D721Med (cell line): ENCODE measurements at regions not wholly inside any gene's neighbourhood (a gene's known extent, or its start where the extent isn't known, plus 50 kb on each side); places are given as distances from the start of the nearest gene placed in this dataset.

Experiments used
- DNase-seq: peaks from one replicate; pipeline ENCODE4 v3.0.0; 2011; ENCODE audit warnings: low spot score; ENCODE audit not compliant: insufficient read length
- FAIRE-seq: peaks from 2 replicates; lab custom pipeline; 2011; peaks lifted over from hg19 to GRCh38; lab: Jason Lieb, UNC
- CTCF ChIP-seq: IDR thresholded peaks from 2 replicates; pipeline ENCODE4 v1.5.1; 2012; ENCODE audit warnings: mild to moderate bottlenecking, control low read depth; ENCODE audit not compliant: insufficient read depth; ENCODE audit errors: missing control alignments

- TF ChIP-seq CTCF = no peak
- DNase-seq (no peak), FAIRE-seq (no peak)
Observed at GRCh38 chr6:91033964-91034363, 447.1 kb upstream of the MAP3K7 start.

- no peak for DNase-seq
- TF ChIP-seq CTCF = no peak
- FAIRE-seq = no peak
Observed at GRCh38 chr6:91031581-91031980, 444.7 kb upstream of the MAP3K7 start.

- TF ChIP-seq CTCF = no peak
- FAIRE-seq (no peak), DNase-seq (no peak)
Observed at GRCh38 chr6:91029211-91029610, 442.3 kb upstream of the MAP3K7 start.

DNA sequence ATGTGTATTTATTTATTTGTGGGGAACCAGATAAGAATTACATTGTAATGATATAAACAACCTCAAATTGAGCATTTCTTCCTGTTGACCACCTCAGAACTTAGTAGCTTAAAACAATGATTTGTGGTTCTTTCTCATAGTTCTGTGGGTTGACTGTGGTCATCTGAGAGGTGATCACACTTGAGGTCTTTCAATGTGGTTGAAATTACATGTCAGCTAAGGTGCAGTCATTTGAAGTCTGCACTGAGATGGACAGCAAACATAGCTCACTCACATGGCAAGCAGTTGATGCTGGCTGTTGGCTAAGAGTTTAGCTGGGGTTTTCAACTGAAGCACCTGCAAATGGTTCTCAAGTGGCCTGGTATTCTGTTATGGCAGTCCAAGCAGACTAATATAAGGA, 436.7 kb upstream of the MAP3K7 start:
- no peak for TF ChIP-seq CTCF
- DNase-seq = no peak
- FAIRE-seq = no peak

DNA sequence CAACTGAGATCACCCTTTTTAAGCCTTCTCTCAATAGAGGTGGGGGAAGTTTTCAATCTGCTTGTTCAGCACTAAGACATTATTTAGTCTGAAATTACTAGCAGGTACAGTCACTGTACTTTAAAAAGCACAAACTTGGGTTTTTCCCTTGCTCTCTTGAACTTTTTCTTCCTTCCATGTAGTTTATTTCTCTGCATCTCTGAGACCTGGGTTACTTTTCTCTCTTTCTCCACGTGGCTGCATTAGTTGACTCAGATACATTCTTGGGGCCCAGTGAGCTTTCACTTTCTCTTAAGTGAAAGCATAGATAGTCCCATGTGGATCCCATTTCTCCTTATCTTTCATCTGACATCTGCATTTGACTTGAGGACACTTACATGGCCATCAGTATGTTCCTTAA, 433.9 kb upstream of the MAP3K7 start:
- DNase-seq (no peak), FAIRE-seq (no peak)
- no peak for TF ChIP-seq CTCF

GRCh38 chr6:91018586-91018985, 431.7 kb upstream of the MAP3K7 start:
- DNase-seq = no peak
- FAIRE-seq = no peak
- no peak for TF ChIP-seq CTCF

GRCh38 chr6:91013511-91013910, 426.6 kb upstream of the MAP3K7 start:
- DNase-seq (no peak), FAIRE-seq (no peak)
- no peak for TF ChIP-seq CTCF
